GM12878 (cell line): ENCODE measurements at regions not wholly inside any gene's neighbourhood (a gene's known extent, or its start where the extent isn't known, plus 50 kb on each side); places are given as distances from the start of the nearest gene placed in this dataset.

Experiments used
- ATAC-seq: fragments of 200-7000 bp; cut with Tn5 transposase; 3 replicates; pipeline ENCODE4 v1.9.1; 2020; ENCODE audit warnings: mild to moderate bottlenecking, moderate library complexity
- BruUV-seq: library from RNA; stranded (reverse); fragments of 400-500 nt; replicated peaks from 2 replicates; lab custom pipeline; 2021; lab: Mats Ljungman, UMichigan
- CTCF ChIA-PET: fragments of 300-600 bp; sonication (Branson Sonifier 250); formaldehyde crosslinking; extraction: SDS; loops from one replicate; lab custom pipeline; 2021; ENCODE audit warnings: inconsistent platforms; lab: Yijun Ruan, JAX
- POLR2A ChIA-PET: fragments of 350-600 bp; formaldehyde crosslinking; extraction: SDS; loops from one replicate; lab custom pipeline; 2021; ENCODE audit warnings: inconsistent platforms; lab: Charles Lee
- RAD21 ChIA-PET: fragments of 300-600 bp; sonication (Branson Sonifier 250); formaldehyde crosslinking; loops from one replicate; lab custom pipeline; 2023; ENCODE audit warnings: antibody characterized with exemption; ENCODE audit not compliant: unreplicated experiment; lab: Charles Lee
- SMC1A ChIA-PET: fragments of 300-600 bp; sonication (Branson Sonifier 250); formaldehyde crosslinking; loops from one replicate; lab custom pipeline; 2023; ENCODE audit not compliant: unreplicated experiment, uncharacterized antibody; lab: Charles Lee
- DNase-seq: peaks from one replicate; pipeline ENCODE4 v3.0.0-alpha.2; 2011; ENCODE audit warnings: low read depth, low spot score
- FAIRE-seq: peaks from 3 replicates; lab custom pipeline; 2011; peaks lifted over from hg19 to GRCh38; lab: Jason Lieb, UNC
- H2AFZ ChIP-seq: 2 replicates; pipeline ENCODE4 v1.6.0; 2011; ENCODE audit warnings: low read depth, low read length, control low read depth; ENCODE audit not compliant: control insufficient read depth
- H3K27ac ChIP-seq: 2 replicates; pipeline ENCODE4 v1.5.1; 2011; ENCODE audit warnings: control low read depth; ENCODE audit not compliant: control insufficient read depth, insufficient read depth
- H3K27me3 ChIP-seq, 2 experiments: replicated peaks in 1 of 2; 2 replicates each; pipeline versions ENCODE4 v1.6.0 to v1.6.1; 2011; ENCODE audit warnings: low read length in 1 of 2; ENCODE audit not compliant: control insufficient read depth in 2 of 2, insufficient read depth in 2 of 2
- H3K36me3 ChIP-seq, 2 experiments: 2 replicates each; pipeline ENCODE4 v1.5.1; 2011; ENCODE audit warnings: low read length in 1 of 2; ENCODE audit not compliant: control insufficient read depth in 2 of 2, insufficient read depth in 2 of 2
- H3K4me1 ChIP-seq: 2 replicates; pipeline ENCODE4 v1.6.1; 2011; ENCODE audit warnings: mild to moderate bottlenecking, low read length, moderate library complexity, mixed read lengths; ENCODE audit not compliant: control insufficient read depth, insufficient read depth
- H3K4me2 ChIP-seq: 2 replicates; pipeline ENCODE4 v1.6.0; 2011; ENCODE audit warnings: control low read depth; ENCODE audit not compliant: control insufficient read depth, insufficient read depth
- H3K4me3 ChIP-seq: fragments of 200-600 bp; sonication (generic); 2 replicates; pipeline ENCODE4 v1.5.1; 2016
- H3K79me2 ChIP-seq: 2 replicates; pipeline ENCODE4 v1.6.0; 2011; ENCODE audit warnings: low read length; ENCODE audit not compliant: control insufficient read depth, insufficient read depth
- H3K9ac ChIP-seq: 2 replicates; pipeline ENCODE4 v1.8.0; 2011; ENCODE audit warnings: low read length, control low read depth, mixed read lengths; ENCODE audit not compliant: control insufficient read depth, insufficient read depth
- H3K9me3 ChIP-seq: replicated peaks from 3 replicates; pipeline ENCODE4 v1.5.1; 2011; ENCODE audit warnings: mild to moderate bottlenecking, low read length; ENCODE audit not compliant: control insufficient read depth, insufficient read depth
- H4K20me1 ChIP-seq: 2 replicates; pipeline ENCODE4 v1.6.0; 2011; ENCODE audit not compliant: control insufficient read depth, insufficient read depth
- DPF2 ChIP-seq: fragments of 450-650 bp; IDR thresholded peaks from 2 replicates; pipeline ENCODE4 v1.6.1; 2017; ENCODE audit warnings: mild to moderate bottlenecking
- EED ChIP-seq: sonication (generic); IDR thresholded peaks from 2 replicates; pipeline ENCODE4 v1.6.1; 2016; ENCODE audit warnings: antibody characterized with exemption, low read depth
- EP300 ChIP-seq, 2 experiments: fragments of 150-350 bp in 1 of 2; IDR thresholded peaks; 2 replicates each; pipeline ENCODE4 v1.6.1; 2011 to 2012; ENCODE audit warnings: low read depth in 2 of 2, low read length in 2 of 2, borderline replicate concordance in 1 of 2, improper control_type of control experiment in 1 of 2, inconsistent platforms in 1 of 2; ENCODE audit not compliant: control insufficient read depth in 1 of 2
- JUNB ChIP-seq: IDR thresholded peaks from 2 replicates; pipeline ENCODE4 v1.6.1; 2016; ENCODE audit warnings: antibody characterized with exemption, mild to moderate bottlenecking
- MEF2B ChIP-seq: fragments of 450-650 bp; IDR thresholded peaks from 2 replicates; pipeline ENCODE4 v1.6.1; 2018; ENCODE audit warnings: mild to moderate bottlenecking, moderate library complexity; ENCODE audit not compliant: partially characterized antibody, poor library complexity, severe bottlenecking
- MXI1 ChIP-seq: fragments of 150-350 bp; IDR thresholded peaks from 2 replicates; pipeline ENCODE4 v1.6.1; 2011; ENCODE audit warnings: low read depth, mild to moderate bottlenecking, inconsistent platforms, low read length, improper control_type of control experiment
- MYB ChIP-seq: fragments of 150-350 bp; IDR thresholded peaks from 2 replicates; pipeline ENCODE4 v1.6.1; 2014; ENCODE audit warnings: mild to moderate bottlenecking, low read depth, low read length, borderline replicate concordance
- MYC ChIP-seq: IDR thresholded peaks from 2 replicates; pipeline ENCODE4 v1.6.1; 2011; ENCODE audit warnings: mild to moderate bottlenecking, low read length, moderate library complexity, inconsistent platforms; ENCODE audit not compliant: insufficient read depth, insufficient replicate concordance, insufficient read length, severe bottlenecking
- NR2C1 ChIP-seq: fragments of 450-650 bp; IDR thresholded peaks from 2 replicates; pipeline ENCODE4 v1.6.1; 2017; ENCODE audit warnings: antibody characterized with exemption, mild to moderate bottlenecking, moderate library complexity
- SMAD5 ChIP-seq: IDR thresholded peaks from 2 replicates; pipeline ENCODE4 v1.6.1; 2016; ENCODE audit warnings: antibody characterized with exemption, low read depth
- SUZ12 ChIP-seq: fragments of 200-600 bp; sonication (generic); IDR thresholded peaks from one replicate; pipeline ENCODE4 v1.6.1; 2018; ENCODE audit warnings: antibody characterized with exemption, mild to moderate bottlenecking; ENCODE audit not compliant: unreplicated experiment
- TAF1 ChIP-seq: IDR thresholded peaks from 2 replicates; pipeline ENCODE4 v1.6.1; 2011; ENCODE audit warnings: mild to moderate bottlenecking, low read depth, low read length, borderline replicate concordance
- TCF12 ChIP-seq: IDR thresholded peaks from 2 replicates; pipeline ENCODE4 v1.6.1; 2011; ENCODE audit warnings: low read depth, mild to moderate bottlenecking, low read length
- WRNIP1 ChIP-seq: IDR thresholded peaks from 2 replicates; pipeline ENCODE4 v1.6.1; 2011; ENCODE audit warnings: low read depth, low read length, improper control_type of control experiment, borderline replicate concordance
- YY1 ChIP-seq: IDR thresholded peaks from 2 replicates; pipeline ENCODE4 v1.6.1; 2011; ENCODE audit warnings: low read depth, mild to moderate bottlenecking, low read length
- ZNF622 ChIP-seq: fragments of 450-650 bp; IDR thresholded peaks from 2 replicates; pipeline ENCODE4 v1.6.1; 2017; ENCODE audit warnings: mild to moderate bottlenecking, inconsistent platforms
- WGBS: methylation state at CpG from one replicate; pipeline ENCODE4 v1.1.6; 2016; ENCODE audit warnings: low lambda C conversion rate; ENCODE audit not compliant: insufficient replicate concordance, insufficient coverage; ENCODE audit errors: missing lambda C conversion rate; 5-methylcytosine and 5-hydroxymethylcytosine counted together
- in situ Hi-C: fragments of 300-500 bp; cut with MboI; formaldehyde crosslinking; loops from 9 replicates; pipeline ENCODE4 v1.14.3; 2018; ENCODE audit warnings: mixed read lengths
- intact Hi-C: fragments of 100-400 bp; cut with micrococcal nuclease; formaldehyde crosslinking; loops from one replicate; pipeline ENCODE4 v1.14.2; 2022; ENCODE audit not compliant: unreplicated experiment
- TF ChIP-seq, protein P1 (sequence below): fragments of 450-650 bp; IDR thresholded peaks from 2 replicates; pipeline ENCODE4 v1.6.1; 2017; ENCODE audit warnings: borderline replicate concordance

GRCh38 chr4:174429701-174430410 is 92.4 kb downstream of the HPGD start:
- Histone ChIP-seq H3K9ac (no peak overlapping the region), H4K20me1 (no peaks in the 10 kb centered on the region), H3K79me2 (no peaks in the 10 kb centered on the region), H3K4me1 (no peaks in the 10 kb centered on the region), H3K36me3 (no peaks in the 10 kb centered on the region), H3K27me3 (no peaks in the 10 kb centered on the region), H3K9me3 (no peaks in the 10 kb centered on the region), H2AFZ (no peak overlapping the region), H3K4me3 (no peak overlapping the region), H3K27ac (no peak overlapping the region), H3K4me2 (no peak overlapping the region)
- FAIRE-seq (no peak), DNase-seq (no peak), ATAC-seq (no peak)
- 0% methylated on average over 1 of the region's 1 CpG for WGBS
- ChIA-PET SMC1A (no interaction called here), CTCF (no interaction called here), RAD21 (no interaction called here), POLR2A (no interaction called here)
- in situ Hi-C loops (no loop called here), intact Hi-C loops (no loop called here)
- no TSS peak for BruUV-seq
- no peak for TF ChIP-seq TCF12
- TF ChIP-seq MXI1, result no peak
- no peak for TF ChIP-seq SUZ12
- TF ChIP-seq SMAD5, result no peak
- TF ChIP-seq ZNF622, result no peak
- no peak for TF ChIP-seq DPF2
- TF ChIP-seq MYC, result no peak
- TF ChIP-seq MEF2B, result no peak

DNA sequence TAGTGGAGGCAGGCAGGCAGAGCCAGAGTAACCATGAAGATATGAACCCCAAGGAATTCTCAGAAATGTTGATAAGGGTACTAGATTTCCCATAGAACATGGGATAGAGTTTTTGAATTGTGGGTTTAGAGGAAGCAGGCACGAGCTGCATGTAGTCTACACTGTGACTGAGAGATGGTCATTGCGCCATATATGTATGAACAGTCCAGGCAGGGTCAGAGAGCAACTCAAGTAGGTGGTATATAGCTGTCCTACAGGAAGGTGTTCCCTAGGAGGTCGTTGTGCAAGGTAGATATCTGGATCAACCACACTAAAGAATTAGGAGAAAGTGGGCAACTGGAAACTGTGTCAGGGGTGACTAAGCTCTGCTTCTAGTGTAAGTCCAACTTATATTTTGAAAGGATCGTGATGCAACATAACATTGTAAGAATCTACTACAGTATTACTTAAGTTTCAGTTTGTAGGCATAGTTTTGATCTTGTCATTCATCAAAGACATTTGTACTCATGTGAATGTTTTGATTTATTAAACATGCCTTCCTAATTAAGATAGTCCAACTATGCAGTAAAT is 94.6 kb downstream of the HPGD start:
- no peak overlapping the region for H3K4me3 ChIP-seq
- FAIRE-seq (no peak), ATAC-seq (no peak), DNase-seq (no peak)
- POLR2A ChIA-PET, result no interaction called here
- intact Hi-C loops, result no loop called here
- H3K27ac ChIP-seq, result no peak overlapping the region
- SMC1A ChIA-PET, result no interaction called here
- RAD21 ChIA-PET, result no interaction called here
- H4K20me1 ChIP-seq, result no peaks in the 10 kb centered on the region
- H3K9ac ChIP-seq, result no peak overlapping the region
- H3K27me3 ChIP-seq, result no peaks in the 10 kb centered on the region
- no peaks in the 10 kb centered on the region for H3K9me3 ChIP-seq
- no peak overlapping the region for H3K4me2 ChIP-seq
- no peak overlapping the region for H2AFZ ChIP-seq
- CTCF ChIA-PET, result no interaction called here
- no peaks in the 10 kb centered on the region for H3K4me1 ChIP-seq
- H3K36me3 ChIP-seq, result no peaks in the 10 kb centered on the region
- in situ Hi-C loops, result no loop called here
- no TSS peak for BruUV-seq
- H3K79me2 ChIP-seq, result no peaks in the 10 kb centered on the region
- WGBS, result 14% methylated on average over 4 of the region's 4 CpGs
- TF ChIP-seq SMAD5 (no peak), MYB (no peak), JUNB (no peak), EP300 (IDR thresholded peaks at IDR 0.05; ENCODE audit: borderline replicate concordance in 1 of 2, control insufficient read depth in 1 of 2, low read depth in 2 of 2, low read length in 2 of 2) (no peak), YY1 (no peak), TAF1 (no peak), NR2C1 (no peak), EED (no peak), WRNIP1 (no peak)
- TF ChIP-seq, protein P1, sequence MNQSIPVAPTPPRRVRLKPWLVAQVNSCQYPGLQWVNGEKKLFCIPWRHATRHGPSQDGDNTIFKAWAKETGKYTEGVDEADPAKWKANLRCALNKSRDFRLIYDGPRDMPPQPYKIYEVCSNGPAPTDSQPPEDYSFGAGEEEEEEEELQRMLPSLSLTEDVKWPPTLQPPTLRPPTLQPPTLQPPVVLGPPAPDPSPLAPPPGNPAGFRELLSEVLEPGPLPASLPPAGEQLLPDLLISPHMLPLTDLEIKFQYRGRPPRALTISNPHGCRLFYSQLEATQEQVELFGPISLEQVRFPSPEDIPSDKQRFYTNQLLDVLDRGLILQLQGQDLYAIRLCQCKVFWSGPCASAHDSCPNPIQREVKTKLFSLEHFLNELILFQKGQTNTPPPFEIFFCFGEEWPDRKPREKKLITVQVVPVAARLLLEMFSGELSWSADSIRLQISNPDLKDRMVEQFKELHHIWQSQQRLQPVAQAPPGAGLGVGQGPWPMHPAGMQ, result no peak
